ENCODE measurements at regions not wholly inside any gene's neighbourhood (a gene's known extent, or its start where the extent isn't known, plus 50 kb on each side); places are given as distances from the start of the nearest gene placed in this dataset.

DNA sequence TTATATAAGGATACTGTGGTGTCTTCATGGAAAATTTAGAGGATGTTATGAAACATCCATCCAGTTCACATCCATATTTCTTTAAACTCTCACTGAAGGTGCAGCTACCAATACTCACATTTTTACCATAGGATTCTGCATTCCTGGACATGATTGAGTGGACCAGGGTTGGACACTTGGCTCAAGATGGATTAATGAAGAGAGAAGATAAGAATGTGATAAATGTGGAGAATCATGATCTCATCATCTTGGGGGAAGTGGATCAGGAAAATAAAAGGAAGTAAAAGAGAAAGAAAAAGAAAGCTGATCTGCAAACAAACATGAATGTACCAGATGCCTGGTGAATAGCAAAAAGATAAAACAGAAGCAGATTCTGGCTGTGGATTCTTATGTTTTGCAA is 175.4 kb downstream of the NPFFR2 start:
- H3K18ac ChIP-seq (ENCODE audit: low read depth, low read length): no peak overlapping the region
- in situ Hi-C loops (cut with MboI; ENCODE audit: low sequenced_read_pairs) (no loop called here), intact Hi-C loops (cut with micrococcal nuclease) (no loop called here), dilution Hi-C loops (cut with HindIII; ENCODE audit: low sequenced_read_pairs, unreplicated experiment) (no loop called here)
- H3K27me3 ChIP-seq (ENCODE audit: control insufficient read depth, insufficient read depth, low read length): no peaks in the 10 kb centered on the region
- no peaks in the 10 kb centered on the region for H3K9me1 ChIP-seq (ENCODE audit: insufficient read depth, low read length)
- H4K5ac ChIP-seq (ENCODE audit: low read depth, low read length): no peak overlapping the region
- H3K4ac ChIP-seq (ENCODE audit: low read depth, low read length): no peak overlapping the region
- H3K4me1 ChIP-seq (ENCODE audit: control insufficient read depth, insufficient read depth, low read length): no peaks in the 10 kb centered on the region
- no peak overlapping the region for H2AK5ac ChIP-seq (ENCODE audit: low read depth, low read length)
- H4K8ac ChIP-seq (ENCODE audit: low read depth in 2 of 2, low read length in 2 of 2): no peak overlapping the region
- no peak overlapping the region for H2BK15ac ChIP-seq (ENCODE audit: low read depth, low read length)
- H2BK20ac ChIP-seq (ENCODE audit: low read depth, low read length): no peak overlapping the region
- ATAC-seq (ENCODE audit: low read depth) (no peak), DNase-seq (no peak)
- H2AK9ac ChIP-seq (replicated peaks; ENCODE audit: low read depth, low read length, poor library complexity): no peak overlapping the region
- no peaks in the 10 kb centered on the region for H4K20me1 ChIP-seq (ENCODE audit: insufficient read depth, low read length)
- no peak overlapping the region for H3K27ac ChIP-seq (ENCODE audit: insufficient read depth, low read length)
- TF ChIP-seq MAZ (IDR thresholded peaks at IDR 0.05; ENCODE audit: borderline replicate concordance, low read depth, low read length) (no peak), CEBPB (IDR thresholded peaks at IDR 0.05; ENCODE audit: low read depth, low read length) (no peak), MAFK (IDR thresholded peaks at IDR 0.05; ENCODE audit: low read depth, low read length) (no peak), BHLHE40 (IDR thresholded peaks at IDR 0.05; ENCODE audit: low read depth, low read length) (no peak), CHD1 (IDR thresholded peaks at IDR 0.05; ENCODE audit: low read depth, low read length) (no peak), FOS (IDR thresholded peaks at IDR 0.05; ENCODE audit: low read depth, low read length) (no peak), RCOR1 (IDR thresholded peaks at IDR 0.05; ENCODE audit: insufficient replicate concordance, low read length) (no peak), NFE2L2 (IDR thresholded peaks at IDR 0.05; ENCODE audit: low read depth, low read length) (no peak)
- TF ChIP-seq, protein P1, sequence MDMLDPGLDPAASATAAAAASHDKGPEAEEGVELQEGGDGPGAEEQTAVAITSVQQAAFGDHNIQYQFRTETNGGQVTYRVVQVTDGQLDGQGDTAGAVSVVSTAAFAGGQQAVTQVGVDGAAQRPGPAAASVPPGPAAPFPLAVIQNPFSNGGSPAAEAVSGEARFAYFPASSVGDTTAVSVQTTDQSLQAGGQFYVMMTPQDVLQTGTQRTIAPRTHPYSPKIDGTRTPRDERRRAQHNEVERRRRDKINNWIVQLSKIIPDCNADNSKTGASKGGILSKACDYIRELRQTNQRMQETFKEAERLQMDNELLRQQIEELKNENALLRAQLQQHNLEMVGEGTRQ (IDR thresholded peaks at IDR 0.05; ENCODE audit: low read depth, low read length): no peak
- TF ChIP-seq, protein P2, sequence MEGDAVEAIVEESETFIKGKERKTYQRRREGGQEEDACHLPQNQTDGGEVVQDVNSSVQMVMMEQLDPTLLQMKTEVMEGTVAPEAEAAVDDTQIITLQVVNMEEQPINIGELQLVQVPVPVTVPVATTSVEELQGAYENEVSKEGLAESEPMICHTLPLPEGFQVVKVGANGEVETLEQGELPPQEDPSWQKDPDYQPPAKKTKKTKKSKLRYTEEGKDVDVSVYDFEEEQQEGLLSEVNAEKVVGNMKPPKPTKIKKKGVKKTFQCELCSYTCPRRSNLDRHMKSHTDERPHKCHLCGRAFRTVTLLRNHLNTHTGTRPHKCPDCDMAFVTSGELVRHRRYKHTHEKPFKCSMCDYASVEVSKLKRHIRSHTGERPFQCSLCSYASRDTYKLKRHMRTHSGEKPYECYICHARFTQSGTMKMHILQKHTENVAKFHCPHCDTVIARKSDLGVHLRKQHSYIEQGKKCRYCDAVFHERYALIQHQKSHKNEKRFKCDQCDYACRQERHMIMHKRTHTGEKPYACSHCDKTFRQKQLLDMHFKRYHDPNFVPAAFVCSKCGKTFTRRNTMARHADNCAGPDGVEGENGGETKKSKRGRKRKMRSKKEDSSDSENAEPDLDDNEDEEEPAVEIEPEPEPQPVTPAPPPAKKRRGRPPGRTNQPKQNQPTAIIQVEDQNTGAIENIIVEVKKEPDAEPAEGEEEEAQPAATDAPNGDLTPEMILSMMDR (conservative IDR thresholded peaks at IDR 0.05; ENCODE audit: low read depth, low read length): no peak
- ChIA-PET CTCF (no interaction called here), POLR2A (ENCODE audit: unreplicated experiment) (no interaction called here)
- H3K9ac ChIP-seq (ENCODE audit: low read depth, low read length): no peak overlapping the region
- BruUV-seq (replicated peaks): no TSS peak
- no peaks in the 10 kb centered on the region for H3K9me3 ChIP-seq (ENCODE audit: control insufficient read depth, insufficient read depth, low read length)
- H3K4me3 ChIP-seq (ENCODE audit: insufficient read depth, low read depth, low read length): no peak overlapping the region
- H3K56ac ChIP-seq (ENCODE audit: extremely low read depth, insufficient read depth, low read length): no peak overlapping the region
- H3K4me2 ChIP-seq (ENCODE audit: low read depth, low read length): no peak overlapping the region
- no peak overlapping the region for H3K14ac ChIP-seq (replicated peaks; ENCODE audit: low read depth, low read length)
- H3K36me3 ChIP-seq (ENCODE audit: control insufficient read depth, insufficient read depth, low read length): no peaks in the 10 kb centered on the region
- H3K23ac ChIP-seq (ENCODE audit: low read depth, low read length): no peak overlapping the region
- no peak overlapping the region for H2BK5ac ChIP-seq (ENCODE audit: low read depth, low read length, poor library complexity, severe bottlenecking)
- no peaks in the 10 kb centered on the region for H3K79me1 ChIP-seq (ENCODE audit: low read depth in 1 of 2, low read length in 2 of 2)
- H4K91ac ChIP-seq (ENCODE audit: insufficient read depth, low read depth, low read length): no peak overlapping the region
- H2AFZ ChIP-seq (replicated peaks; ENCODE audit: low read length, poor library complexity): no peak overlapping the region
- no peak overlapping the region for H2BK120ac ChIP-seq (ENCODE audit: low read depth, low read length)

Data from IMR-90 (cell line).